ENCODE measurements at regions not wholly inside any gene's neighbourhood (a gene's known extent, or its start where the extent isn't known, plus 50 kb on each side); places are given as distances from the start of the nearest gene placed in this dataset.

DNA sequence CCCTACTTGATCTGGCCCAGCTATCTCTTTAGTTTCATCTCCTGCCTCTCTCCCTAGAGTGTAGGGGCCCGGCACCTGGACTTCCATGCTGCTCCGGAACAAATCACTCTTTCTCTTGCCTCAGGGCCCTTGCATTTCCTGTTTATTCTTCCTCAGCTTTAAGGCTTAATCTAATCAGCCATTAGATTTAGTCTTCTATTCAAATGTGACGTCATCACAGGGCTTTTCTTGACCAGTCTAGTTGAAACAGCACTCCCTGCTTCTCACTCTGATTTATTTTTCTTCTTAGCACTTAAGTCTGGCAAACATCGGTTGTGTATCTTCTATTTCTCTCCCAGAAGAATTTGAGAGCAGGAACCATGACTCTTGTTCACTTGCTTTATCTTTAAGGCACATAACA is 564.1 kb downstream of the EFNB2 start:
- TF ChIP-seq, protein P1, sequence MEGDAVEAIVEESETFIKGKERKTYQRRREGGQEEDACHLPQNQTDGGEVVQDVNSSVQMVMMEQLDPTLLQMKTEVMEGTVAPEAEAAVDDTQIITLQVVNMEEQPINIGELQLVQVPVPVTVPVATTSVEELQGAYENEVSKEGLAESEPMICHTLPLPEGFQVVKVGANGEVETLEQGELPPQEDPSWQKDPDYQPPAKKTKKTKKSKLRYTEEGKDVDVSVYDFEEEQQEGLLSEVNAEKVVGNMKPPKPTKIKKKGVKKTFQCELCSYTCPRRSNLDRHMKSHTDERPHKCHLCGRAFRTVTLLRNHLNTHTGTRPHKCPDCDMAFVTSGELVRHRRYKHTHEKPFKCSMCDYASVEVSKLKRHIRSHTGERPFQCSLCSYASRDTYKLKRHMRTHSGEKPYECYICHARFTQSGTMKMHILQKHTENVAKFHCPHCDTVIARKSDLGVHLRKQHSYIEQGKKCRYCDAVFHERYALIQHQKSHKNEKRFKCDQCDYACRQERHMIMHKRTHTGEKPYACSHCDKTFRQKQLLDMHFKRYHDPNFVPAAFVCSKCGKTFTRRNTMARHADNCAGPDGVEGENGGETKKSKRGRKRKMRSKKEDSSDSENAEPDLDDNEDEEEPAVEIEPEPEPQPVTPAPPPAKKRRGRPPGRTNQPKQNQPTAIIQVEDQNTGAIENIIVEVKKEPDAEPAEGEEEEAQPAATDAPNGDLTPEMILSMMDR (conservative IDR thresholded peaks at IDR 0.05 in 1 of 2, IDR thresholded peaks at IDR 0.05 in 1 of 2; ENCODE audit: low read depth in 1 of 2, low read length in 2 of 2): no peak
- no peak for TF ChIP-seq EZH2 (IDR thresholded peaks at IDR 0.05; ENCODE audit: low read length, missing control alignments)
